Eye (tissue), 1 donor: ENCODE measurements at regions not wholly inside any gene's neighbourhood (a gene's known extent, or its start where the extent isn't known, plus 50 kb on each side); places are given as distances from the start of the nearest gene placed in this dataset.
"Not testable (repeated sequence)": the region's sequence is repeated elsewhere in the genome, so short reads cannot be mapped to it uniquely, and the experiment has no call there.

ENCODE experiments used
- DNase-seq: peaks from one replicate; pipeline ENCODE4 v3.0.0-alpha.2; 2015

DNA sequence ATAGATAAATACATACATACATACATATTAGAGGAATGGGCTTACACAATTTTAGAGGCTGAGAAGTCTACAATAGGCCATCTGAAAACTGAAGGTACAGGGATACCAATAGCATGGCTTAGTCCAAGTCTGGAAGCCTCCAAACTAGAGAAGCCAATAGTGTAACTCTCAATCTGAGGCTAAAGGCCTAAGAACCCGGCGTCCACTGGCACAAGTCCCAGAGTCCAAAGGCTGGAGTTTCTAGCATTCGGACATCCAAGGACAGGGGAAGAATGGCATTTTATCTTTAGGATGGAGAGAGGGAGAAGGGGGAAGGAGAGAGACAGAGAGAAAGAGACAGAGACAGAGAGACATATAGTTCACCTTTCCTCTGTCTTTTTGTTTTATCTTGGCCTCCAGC lies 63.7 kb upstream of the SYT4 start:
- no peak for DNase-seq

DNA sequence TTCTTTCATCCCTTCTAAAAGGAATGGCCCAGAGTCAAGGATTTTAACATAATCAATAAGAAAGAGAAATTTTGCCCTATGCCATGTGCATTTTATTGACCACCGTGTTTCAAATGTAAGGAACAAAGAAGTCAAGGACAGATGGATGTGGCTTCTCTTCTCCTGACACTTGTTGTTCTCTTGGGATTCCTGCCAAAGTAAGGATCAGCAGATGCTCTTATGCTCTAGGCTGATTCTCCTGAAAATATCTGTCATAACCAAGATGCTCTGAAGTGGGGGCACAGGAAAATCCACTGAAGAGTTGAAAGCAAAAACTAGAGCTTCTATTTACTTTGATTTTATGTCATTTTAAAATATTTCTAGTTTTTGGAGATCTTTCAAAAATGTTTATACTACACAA lies 72.9 kb upstream of the SYT4 start:
- no peak for DNase-seq

DNA sequence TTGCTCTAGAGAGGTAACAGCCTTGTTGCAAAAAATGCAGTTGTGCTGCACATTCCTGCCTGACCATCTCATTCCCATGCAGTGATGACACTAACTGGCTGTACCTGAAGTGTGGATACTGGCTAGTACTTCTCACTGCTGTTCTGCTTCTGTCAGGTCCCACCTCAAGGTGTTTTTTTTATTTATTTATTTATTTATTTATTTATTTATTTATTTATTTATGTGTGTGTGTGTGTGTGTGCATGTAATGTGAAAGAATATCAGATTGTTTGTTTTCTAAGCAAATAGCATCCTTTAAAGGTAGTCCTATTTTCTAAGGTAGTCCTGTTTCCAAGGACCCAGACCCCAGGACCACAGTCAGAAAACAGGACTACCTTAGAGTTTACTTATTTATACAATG lies 87.2 kb upstream of the SYT4 start:
- DNase-seq = no peak

DNA sequence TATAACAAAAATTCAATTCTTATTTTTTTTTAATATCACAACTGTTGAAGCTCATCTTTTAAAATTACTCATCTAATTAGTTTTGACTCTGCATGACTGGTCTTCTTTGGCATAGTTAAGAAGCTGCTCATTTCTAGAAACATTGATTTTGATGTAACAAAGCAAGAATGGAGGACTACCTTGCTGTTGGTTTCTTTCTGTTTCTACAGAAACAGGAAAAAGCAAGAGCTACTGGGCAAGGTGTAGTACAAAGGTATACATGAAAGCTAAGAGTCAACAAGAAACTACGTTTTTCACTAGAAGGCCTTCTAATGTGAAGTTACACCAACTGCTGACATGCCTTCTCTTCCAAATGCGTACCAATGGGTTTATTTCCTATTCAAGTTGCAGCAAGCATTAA lies 90.6 kb upstream of the SYT4 start:
- no peak for DNase-seq

DNA sequence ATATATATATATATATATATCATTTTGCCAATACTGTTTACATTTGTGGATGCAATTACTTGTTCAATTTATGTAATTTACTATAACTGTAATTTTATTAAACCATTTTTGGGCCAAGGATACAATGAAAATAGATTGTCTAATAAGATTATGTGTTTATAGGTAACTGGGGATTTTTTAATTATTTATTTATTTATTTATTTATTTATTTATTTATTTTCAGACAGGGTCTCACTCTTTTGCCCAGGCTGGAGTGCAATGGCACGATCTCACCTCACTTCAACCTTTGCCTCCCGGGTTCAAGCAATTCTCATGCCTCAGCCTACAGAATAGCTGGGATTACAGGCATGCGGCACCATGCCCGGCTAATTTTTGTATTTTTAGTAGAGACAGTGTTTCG lies 92.0 kb upstream of the SYT4 start:
- not testable (repeated sequence) for DNase-seq

DNA sequence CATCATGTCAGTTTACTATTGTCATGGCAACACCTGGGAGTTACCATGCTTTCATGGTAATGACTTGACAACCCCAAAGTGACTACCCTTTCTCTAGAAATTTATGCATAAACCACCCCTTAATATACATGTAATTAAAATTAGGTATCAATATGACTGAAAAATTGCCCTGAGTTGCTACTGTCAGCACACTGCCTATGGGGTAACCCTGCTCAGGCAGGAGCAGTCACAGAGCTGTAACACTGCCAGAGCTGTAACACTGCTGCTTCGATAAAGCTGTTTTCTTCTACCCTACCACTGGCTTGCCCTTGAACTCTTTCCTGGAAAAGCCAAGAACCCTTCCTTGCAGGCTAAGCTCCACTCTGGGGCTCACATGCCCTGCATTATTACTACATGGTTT lies 95.5 kb upstream of the SYT4 start:
- DNase-seq = no peak

DNA sequence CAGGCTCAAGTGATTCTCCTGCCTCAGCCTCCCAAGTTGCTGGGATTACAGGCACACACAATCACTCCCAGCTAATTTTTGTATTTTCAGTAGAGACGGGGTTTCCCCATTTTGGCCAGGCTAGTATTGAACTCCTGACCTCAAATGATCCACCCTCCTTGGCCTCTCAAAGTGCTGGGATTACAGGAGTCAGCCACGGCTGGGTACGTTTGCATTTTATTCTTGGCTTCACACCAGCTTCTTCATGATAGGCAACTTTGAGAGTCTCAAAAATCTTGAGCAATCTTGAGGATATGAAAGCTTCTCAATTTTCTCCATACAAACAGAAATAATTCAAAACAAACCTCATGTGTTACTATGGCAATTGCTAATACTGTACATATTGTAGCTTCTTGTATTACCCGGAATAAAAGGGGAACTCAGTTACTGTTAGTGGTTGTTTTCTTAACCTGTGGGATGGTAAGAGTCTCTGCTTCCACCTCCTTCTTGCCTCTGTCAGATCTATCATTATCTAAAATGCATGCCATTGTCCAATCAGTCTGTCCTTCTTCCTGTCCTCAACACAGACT lies 102.9 kb upstream of the SYT4 start:
- DNase-seq = no peak

DNA sequence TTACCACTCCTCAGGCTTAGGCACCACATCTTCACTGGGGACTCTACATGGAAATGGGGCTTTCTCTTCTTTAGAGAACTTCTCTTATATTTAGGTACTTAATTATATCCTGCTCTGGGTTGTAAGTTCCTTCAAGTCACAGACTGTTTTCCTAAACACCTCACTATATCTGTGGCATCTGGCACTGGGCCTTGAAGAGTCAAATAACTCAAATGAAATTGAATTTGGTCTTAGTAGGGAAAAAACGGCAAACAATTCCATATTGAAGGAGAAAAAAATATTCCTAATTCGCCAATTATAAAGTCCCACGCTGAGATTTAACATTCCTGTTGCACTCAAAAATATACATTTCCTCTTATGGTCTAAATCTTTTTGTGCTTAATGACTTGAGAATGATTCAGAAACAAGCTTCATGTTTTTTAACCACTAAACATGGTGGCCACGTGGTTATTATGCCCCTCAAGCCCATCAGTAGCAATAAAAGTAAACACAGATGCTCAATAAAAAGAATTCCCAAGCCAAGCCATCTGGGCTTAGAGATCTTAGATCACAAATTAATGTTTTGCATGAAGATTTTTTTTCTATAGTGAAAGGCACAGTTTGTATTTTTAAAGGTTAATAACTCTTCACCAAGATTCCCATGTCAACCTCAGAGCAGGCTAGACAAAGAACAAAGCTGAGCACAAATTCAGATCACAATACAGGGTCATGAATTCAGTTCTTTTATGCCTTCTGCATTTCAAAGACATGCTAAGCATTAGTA lies 105.5 kb upstream of the SYT4 start:
- no peak for DNase-seq

DNA sequence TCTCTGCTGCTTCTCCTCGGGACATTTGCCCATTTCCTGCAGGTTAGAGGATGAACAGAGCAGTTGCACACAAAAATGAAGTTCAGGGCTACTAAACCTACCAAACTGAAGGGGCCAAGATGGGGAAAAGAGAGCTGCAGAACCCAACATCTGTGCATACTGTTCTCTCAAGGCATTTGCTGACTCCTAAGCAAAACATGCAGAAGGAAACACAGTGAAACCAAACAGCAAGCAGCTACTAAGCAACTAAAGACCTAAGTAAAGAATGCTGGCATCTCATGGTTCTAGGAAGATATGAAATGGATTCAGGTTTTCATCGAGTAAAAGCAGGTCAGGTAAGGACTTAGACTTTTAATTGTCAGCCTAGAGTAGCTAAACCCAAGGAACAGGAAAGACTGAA lies 111.9 kb upstream of the SYT4 start:
- no peak for DNase-seq

DNA sequence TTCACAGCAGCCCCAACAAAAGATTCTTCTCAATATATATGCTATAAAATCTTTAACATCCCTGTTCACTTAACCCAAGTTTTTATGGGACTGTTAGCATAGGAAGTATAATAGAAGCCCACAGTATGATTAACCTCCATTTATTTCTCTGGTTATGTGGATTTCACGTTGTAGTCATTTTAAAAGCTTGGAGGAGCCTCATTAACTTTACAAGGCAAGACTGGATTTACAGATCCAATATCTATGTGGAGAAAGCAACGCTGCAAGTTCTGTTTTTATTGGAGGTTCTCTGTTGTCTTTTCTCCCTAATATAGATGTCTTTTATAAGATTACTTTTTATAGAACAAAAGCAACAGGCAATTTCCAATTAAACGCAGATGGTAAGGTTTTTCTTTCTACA lies 114.9 kb upstream of the SYT4 start:
- no peak for DNase-seq

DNA sequence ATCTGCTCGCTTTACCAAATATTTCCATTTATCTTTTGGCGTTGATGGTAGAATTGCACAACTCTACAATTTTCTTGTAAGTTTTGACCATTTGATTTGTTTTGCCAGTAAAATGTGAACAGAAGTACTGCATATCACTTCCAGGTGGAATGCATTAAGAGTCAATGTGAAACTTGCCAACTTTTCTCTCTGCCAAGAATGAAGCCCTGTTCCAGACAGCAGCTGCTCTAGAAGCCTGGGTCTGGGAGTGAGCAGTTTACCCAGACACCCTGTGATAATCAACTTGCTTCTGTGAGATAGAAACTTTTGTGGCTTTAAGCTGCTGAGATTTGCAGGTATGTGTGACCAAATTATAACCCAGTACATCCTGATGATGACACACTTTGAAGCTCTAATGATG lies 115.9 kb upstream of the SYT4 start:
- peak; percentile 41 for DNase-seq

DNA sequence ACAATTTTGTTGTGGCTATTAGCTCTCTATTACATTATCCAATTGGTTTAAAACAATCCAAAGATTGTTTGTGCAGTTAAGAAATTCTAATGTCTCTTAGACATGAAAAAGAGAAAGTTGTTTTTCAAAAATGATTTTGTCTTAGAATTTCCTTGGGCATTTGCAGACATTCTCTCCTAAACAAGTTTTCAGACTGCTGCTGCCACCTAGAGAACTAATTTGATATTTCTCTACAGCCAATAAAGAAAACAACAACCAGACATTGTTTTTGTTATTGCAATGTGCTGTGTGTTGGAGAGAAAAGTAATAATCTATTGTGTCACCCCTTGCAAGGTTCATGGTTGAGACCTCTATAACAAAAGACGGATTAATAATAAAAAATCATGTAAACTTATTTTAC lies 119.0 kb upstream of the SYT4 start:
- DNase-seq = peak; percentile 75

DNA sequence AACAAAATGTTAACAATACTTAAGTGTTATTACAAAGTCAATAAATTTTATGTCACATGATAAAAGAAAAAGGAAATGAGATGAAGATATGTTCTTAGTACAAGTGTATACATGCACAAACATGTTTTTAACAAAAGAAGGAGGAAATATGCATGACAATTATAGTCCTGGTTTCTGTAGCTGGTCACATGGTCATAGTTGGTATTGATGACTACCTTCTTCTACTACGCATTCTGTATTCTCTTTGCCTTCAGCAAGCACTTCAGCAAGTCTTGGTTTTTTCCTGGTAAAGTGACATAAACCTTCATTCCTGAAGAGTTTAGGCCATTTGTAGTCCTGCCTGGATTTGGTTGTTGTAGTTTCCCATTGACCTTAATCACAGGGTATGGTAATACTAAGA lies 121.3 kb upstream of the SYT4 start:
- DNase-seq = no peak

DNA sequence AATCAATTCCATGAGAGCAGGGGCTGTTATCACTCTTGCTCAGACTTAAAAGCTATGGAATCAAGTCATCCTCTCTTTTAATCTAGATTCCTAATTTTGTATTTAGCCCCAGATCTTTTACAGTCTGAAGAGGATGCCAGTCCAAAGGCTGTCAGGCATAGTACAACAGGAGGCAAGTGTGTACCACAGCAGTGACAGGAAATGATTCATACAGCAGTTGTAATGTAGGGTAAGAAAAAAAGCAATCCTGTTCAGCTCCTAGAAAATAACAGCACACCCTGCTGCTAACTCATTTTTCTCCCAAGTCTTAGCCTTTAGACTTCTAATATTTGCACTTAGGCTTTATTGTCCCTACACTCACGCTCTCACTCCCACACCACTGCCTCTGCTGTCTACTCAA lies 127.8 kb upstream of the SYT4 start:
- no peak for DNase-seq

DNA sequence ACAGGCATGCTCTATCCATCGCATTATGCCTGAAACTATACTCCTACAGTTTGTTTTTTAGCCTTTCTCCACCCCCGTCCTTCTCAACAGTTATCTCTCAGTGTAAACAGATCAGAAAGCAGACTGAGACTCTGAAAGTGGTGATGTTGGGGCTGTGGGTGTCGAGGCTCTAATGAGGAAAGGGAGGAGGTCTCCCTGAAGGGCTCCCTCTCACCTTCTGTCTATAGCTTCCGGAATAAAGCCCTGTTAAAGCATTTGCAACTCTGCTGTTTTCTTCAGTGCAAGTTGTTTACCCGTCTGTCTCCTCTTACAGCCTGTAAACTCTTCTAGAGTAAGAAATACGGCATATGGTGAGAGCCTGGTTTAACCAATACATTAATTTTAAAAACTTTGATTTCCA lies 136.7 kb upstream of the SYT4 start:
- no peak for DNase-seq

DNA sequence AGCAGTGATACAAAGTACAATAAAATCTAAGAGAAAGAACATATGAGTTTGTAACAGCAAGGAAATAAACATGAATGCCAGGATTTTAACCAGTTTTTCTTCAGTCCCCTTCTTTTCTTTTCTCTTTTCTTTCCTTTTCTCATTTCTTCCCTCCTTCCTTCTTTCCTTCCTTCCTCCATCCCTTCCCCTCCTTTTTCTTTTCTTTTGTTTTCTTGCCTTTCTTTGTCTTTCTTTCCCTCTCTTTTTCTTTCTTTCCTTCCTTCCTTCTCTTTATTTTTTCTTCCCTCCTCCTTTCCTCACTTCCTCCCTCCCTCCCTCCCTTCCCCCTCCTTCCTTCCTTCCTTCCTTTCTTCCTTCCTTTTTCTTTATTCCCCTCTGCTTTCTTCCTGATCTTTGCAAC lies 142.8 kb upstream of the SYT4 start:
- DNase-seq = no peak

DNA sequence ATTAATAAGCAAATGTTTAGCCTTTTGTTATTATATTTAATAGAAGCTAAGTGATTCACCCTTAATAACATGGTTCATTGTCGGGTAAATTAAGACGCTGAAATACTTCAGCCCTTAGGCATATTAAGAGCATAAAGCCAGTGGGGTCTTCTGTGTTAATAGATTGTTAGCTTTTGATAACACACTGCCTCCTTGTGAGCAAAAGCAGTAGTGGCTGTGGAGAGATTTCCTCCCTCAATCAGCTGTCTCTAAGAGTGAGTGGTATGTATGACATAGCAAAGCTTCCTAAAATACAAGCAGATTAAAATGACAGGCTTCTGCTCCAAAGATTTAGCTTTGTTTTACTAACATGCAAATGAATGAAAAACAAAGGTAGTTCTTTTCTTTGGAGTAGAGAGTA lies 143.7 kb upstream of the SYT4 start:
- DNase-seq = peak; percentile 26

DNA sequence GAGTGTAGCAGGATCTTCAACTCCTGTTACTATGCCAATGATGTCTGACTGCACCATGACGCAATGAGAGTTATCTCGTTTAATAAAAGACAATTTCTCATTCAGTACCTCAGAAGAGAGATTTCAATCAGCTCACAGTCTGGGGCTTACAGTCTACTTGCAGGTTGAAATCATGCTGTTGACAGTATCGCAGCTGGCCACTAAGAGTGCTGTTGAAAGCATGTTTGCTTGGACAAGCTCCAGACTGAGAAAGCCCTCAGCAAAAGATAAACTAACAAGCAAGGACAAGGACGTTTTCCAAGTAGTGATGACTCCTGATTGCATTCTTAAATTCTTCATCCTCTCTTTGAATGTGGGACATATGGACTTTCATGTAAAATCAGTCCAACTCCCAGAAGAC lies 145.2 kb upstream of the SYT4 start:
- DNase-seq = peak; percentile 31

DNA sequence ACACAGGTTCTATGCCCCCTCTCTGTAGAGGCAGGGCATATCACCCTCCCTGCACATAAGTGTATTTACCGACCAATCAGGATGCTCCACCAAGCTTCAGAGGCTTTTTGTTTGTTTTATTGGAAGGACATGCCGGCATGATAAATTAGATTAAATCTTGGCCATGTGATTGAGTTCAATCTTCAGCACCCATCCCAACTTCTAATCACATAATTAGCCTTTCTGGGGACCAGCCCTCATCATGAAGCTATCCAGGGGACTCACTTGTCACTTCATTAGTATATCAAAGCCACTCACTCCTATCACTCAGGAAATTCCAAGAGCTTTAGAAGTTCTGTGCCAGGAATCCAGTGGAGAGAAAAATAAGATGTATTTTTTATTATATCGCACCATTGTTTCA lies 158.6 kb upstream of the SYT4 start:
- DNase-seq = no peak

DNA sequence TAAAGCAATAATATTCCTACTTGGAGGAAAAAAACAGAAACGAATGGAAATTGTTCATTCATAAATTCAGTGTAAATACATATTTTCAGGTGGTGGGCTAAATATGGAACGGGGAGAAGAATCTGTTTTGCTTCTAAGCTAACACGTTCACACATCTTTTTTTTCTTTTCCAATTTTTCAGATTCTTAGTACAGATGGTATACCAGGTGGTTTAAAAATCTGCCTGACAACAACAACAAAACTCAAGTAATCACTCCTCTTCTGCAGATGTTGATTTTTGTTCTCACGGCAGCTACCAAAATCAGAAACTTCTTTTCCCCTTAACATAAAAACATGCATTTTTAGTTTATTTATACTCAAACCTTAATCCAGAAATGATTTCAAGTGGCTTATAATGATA lies 164.8 kb upstream of the SYT4 start:
- no peak for DNase-seq

DNA sequence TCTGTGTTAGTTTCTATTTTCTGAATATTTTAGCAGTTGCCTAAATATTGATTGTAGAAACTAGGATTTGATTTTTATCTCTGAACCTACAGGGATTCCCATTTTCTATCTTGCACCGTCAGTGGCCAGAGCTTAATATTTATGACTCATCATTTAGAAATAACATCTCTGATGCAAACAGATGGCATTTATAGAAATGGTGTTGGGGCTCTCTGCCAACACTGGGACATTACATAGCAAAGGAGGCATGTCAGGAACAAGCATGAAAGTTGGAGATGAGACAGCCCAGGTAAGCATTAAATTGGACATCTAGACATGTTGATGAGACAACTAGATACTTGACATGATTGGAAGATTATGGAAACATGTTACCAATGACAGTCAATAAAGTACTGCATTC lies 165.3 kb upstream of the SYT4 start:
- DNase-seq = no peak

DNA sequence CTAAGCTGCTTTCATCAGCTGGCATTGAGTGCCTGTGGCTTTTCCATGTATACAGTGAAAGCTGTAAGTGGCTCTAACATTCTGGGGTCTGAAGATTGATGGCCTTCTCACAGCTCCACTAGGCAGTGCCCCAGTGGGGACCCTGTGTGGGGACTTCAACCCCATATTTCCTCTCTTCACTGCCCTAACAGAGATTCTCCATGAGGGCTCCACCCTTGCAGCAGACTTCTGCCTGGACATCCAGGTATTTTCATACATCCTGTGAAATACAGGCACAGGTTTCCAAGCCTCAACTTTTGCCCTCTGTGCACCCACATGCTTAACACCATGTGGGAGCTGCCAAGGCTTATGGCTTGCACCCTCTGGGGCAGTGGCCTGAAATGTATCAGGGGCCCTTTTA lies 188.2 kb upstream of the SYT4 start:
- DNase-seq = no peak

DNA sequence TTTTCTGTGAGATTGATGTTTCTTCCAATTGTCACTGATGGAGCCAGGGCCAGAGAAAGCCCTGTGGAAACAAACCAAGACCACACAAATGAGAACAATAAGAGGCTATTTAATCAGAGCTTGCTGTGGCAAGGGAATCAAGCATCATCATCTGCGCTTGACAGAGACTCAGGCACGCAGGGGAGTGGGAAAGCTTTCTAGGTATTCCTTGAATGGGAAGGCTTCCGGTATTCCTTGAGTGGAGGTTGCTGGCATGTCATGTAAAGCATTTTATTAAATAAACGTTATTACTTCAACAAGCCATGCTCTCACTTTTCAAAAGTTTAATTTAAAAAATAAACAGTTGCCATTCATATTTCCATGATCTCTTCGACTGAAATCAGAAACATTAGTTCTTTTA lies 194.6 kb upstream of the SYT4 start:
- DNase-seq = peak; percentile 14

DNA sequence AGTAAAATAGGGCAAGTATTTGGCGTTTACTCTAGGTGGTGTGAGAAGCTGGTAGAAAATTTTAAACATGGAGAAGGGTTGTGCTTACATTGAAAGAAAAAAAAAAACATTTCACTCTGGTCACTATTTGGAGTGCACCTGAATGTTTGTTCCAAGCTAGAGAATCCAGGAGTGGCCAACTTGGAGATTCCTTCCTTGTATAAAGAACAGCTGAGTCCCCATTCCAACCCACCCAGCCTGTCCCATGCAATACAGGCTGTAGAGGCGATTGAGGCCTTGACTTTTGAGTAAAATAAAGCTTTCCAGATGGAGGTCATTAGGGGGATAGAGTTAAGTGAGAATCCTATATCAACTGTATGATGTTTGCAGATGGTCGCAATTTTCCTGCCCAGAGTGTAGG lies 203.8 kb upstream of the SYT4 start:
- DNase-seq = no peak

DNA sequence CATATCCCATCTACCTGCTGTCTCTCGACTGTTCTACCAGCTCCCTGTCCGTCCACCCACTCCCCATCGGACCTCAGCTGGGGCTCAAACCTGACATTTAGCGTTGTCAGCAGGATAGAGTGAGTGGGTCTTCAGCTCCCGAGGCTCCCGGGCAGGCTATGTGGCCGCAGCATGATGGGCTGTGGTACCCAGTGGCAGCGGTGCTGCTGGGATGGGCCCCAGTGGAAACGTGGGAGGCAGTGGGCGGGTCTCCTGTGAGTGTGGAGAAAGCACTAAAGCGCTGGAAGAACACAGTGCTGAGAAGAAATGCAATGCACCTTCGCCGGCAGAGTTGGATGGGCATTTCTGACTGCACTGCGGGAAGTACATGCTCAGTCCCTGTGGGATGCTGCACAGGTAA lies 204.8 kb upstream of the SYT4 start:
- no peak for DNase-seq
